ENCODE measurements at regions not wholly inside any gene's neighbourhood (a gene's known extent, or its start where the extent isn't known, plus 50 kb on each side); places are given as distances from the start of the nearest gene placed in this dataset.

- H3K27me3 ChIP-seq: no peaks in the 10 kb centered on the region
- no peaks in the 10 kb centered on the region for H3K36me3 ChIP-seq
- no peak overlapping the region for H3K27ac ChIP-seq
- no peaks in the 10 kb centered on the region for H3K9me3 ChIP-seq
- intact Hi-C loops (cut with DNase I): no loop called here
- DNase-seq (no peak), ATAC-seq (no peak)
- no peaks in the 10 kb centered on the region for H3K4me1 ChIP-seq
- no peak for TF ChIP-seq CTCF (IDR thresholded peaks at IDR 0.05)
- H3K4me3 ChIP-seq: no peak overlapping the region
These were observed 181.1 kb upstream of the ISL1 start for GRCh38 chr5:51202161-51202560.

- no peaks in the 10 kb centered on the region for H3K36me3 ChIP-seq
- ATAC-seq: no peak
These were observed 179.7 kb upstream of the ISL1 start for GRCh38 chr5:51203598-51203997.

GRCh38 chr5:51208296-51208695 lies 175.0 kb upstream of the ISL1 start:
- DNase-seq (no peak), ATAC-seq (no peak)
- Histone ChIP-seq H3K36me3 (no peaks in the 10 kb centered on the region), H3K4me3 (no peak overlapping the region), H3K27me3 (no peaks in the 10 kb centered on the region), H3K27ac (no peak overlapping the region), H3K9me3 (no peaks in the 10 kb centered on the region), H3K4me1 (no peaks in the 10 kb centered on the region)
- intact Hi-C loops (cut with DNase I): no loop called here
- TF ChIP-seq CTCF (IDR thresholded peaks at IDR 0.05): no peak

More at GRCh38 chr5:51203598-51203997, 179.7 kb upstream of the ISL1 start:
- TF ChIP-seq CTCF (IDR thresholded peaks at IDR 0.05): no peak
- H3K4me1 ChIP-seq: no peaks in the 10 kb centered on the region
- no peak overlapping the region for H3K27ac ChIP-seq
- no peak for DNase-seq
- H3K9me3 ChIP-seq: no peaks in the 10 kb centered on the region
- intact Hi-C loops (cut with DNase I): no loop called here
- H3K27me3 ChIP-seq: no peaks in the 10 kb centered on the region
- H3K4me3 ChIP-seq: no peak overlapping the region

- H3K4me3 ChIP-seq: no peak overlapping the region
- H3K27ac ChIP-seq: no peak overlapping the region
- TF ChIP-seq CTCF (IDR thresholded peaks at IDR 0.05): no peak
- no peaks in the 10 kb centered on the region for H3K4me1 ChIP-seq
- DNase-seq: no peak
- H3K9me3 ChIP-seq: no peaks in the 10 kb centered on the region
- intact Hi-C loops (cut with DNase I): no loop called here
- no peak for ATAC-seq
- no peaks in the 10 kb centered on the region for H3K36me3 ChIP-seq
- no peaks in the 10 kb centered on the region for H3K27me3 ChIP-seq
These were observed 168.5 kb upstream of the ISL1 start for GRCh38 chr5:51214746-51215145.

- DNase-seq (peak in 2 of 4 donors; percentile 5 to 22), ATAC-seq (peak; percentile 89)
- Histone ChIP-seq H3K9me3 (peaks cover 0 to 14% of the 10 kb centered on the region in 2 donors), H3K27ac (no peak overlapping the region), H3K4me1 (no peaks in the 10 kb centered on the region), H3K4me3 (no peak overlapping the region), H3K36me3 (no peaks in the 10 kb centered on the region), H3K27me3 (no peaks in the 10 kb centered on the region)
- intact Hi-C loops (cut with DNase I): no loop called here
- no peak for TF ChIP-seq CTCF (IDR thresholded peaks at IDR 0.05)
These were observed 157.2 kb upstream of the ISL1 start for GRCh38 chr5:51225789-51226742.

All from left lung (tissue), 4 donors.